Memory B cell (primary cell): ENCODE measurements at regions not wholly inside any gene's neighbourhood (a gene's known extent, or its start where the extent isn't known, plus 50 kb on each side); places are given as distances from the start of the nearest gene placed in this dataset.
A peak's percentile ranks its signal among the peaks of the same experiment; 100 is the strongest.

Experiments used
- ATAC-seq: fragments of 150-1000 bp; cut with Tn5 transposase; 2 replicates; pipeline ENCODE4 v1.10.0; 2021; ENCODE audit warnings: low read depth, mild to moderate bottlenecking, moderate library complexity
- DNase-seq, 2 donors: peaks; one replicate each; pipeline ENCODE4 v3.0.0; 2022; ENCODE audit warnings: low spot score in 2 of 2
- H3K27ac Mint-ChIP-seq: one replicate; pipeline ENCODE4 v1.8.0; 2022; ENCODE audit warnings: mild to moderate bottlenecking, moderate library complexity, mixed read lengths
- H3K27me3 Mint-ChIP-seq: one replicate; pipeline ENCODE4 v1.8.0; 2022; ENCODE audit warnings: mixed read lengths
- H3K36me3 Mint-ChIP-seq: one replicate; pipeline ENCODE4 v1.8.0; 2022; ENCODE audit warnings: mild to moderate bottlenecking, mixed read lengths
- H3K4me1 Mint-ChIP-seq: one replicate; pipeline ENCODE4 v1.8.0; 2022; ENCODE audit warnings: mixed read lengths
- H3K4me3 Mint-ChIP-seq: one replicate; pipeline ENCODE4 v1.8.0; 2022; ENCODE audit warnings: mild to moderate bottlenecking, moderate library complexity, mixed read lengths
- H3K9me3 Mint-ChIP-seq: one replicate; pipeline ENCODE4 v1.8.0; 2022; ENCODE audit warnings: mixed read lengths

- ATAC-seq (peak; percentile 79), DNase-seq (peak in 1 of 2 donors; percentile 30)
- Mint-ChIP-seq H3K27me3 (no peaks in the 10 kb centered on the region), H3K4me1 (peaks cover 27% of the 10 kb centered on the region), H3K4me3 (peak overlapping the region; percentile 49), H3K9me3 (peaks cover 12% of the 10 kb centered on the region), H3K36me3 (peaks cover 6% of the 10 kb centered on the region), H3K27ac (no peak overlapping the region)
Measured at GRCh38 chr7:132654150-132654549, 77.9 kb upstream of the PLXNA4 start.

- ATAC-seq, result peak; percentile 77
- Mint-ChIP-seq H3K27ac (peak overlapping the region; percentile 63), H3K4me1 (peaks cover 27% of the 10 kb centered on the region), H3K36me3 (peaks cover 4% of the 10 kb centered on the region), H3K9me3 (peaks cover 11% of the 10 kb centered on the region), H3K4me3 (no peak overlapping the region), H3K27me3 (no peaks in the 10 kb centered on the region)
- DNase-seq, result peak in 1 of 2 donors; percentile 20
Measured at GRCh38 chr7:132653366-132653930, 77.2 kb upstream of the PLXNA4 start.

- no peak for ATAC-seq
- H3K36me3 Mint-ChIP-seq, result peaks cover 2% of the 10 kb centered on the region
- peaks cover 4% of the 10 kb centered on the region for H3K9me3 Mint-ChIP-seq
- no peak overlapping the region for H3K4me3 Mint-ChIP-seq
- peaks cover 26% of the 10 kb centered on the region for H3K4me1 Mint-ChIP-seq
- no peaks in the 10 kb centered on the region for H3K27me3 Mint-ChIP-seq
- no peak overlapping the region for H3K27ac Mint-ChIP-seq
- DNase-seq, result no peak
Measured at GRCh38 chr7:132652507-132652906, 76.2 kb upstream of the PLXNA4 start.

GRCh38 chr7:132650498-132650897, 74.2 kb upstream of the PLXNA4 start:
- Mint-ChIP-seq H3K36me3 (no peaks in the 10 kb centered on the region), H3K4me1 (peaks cover 18% of the 10 kb centered on the region), H3K4me3 (no peak overlapping the region), H3K27me3 (no peaks in the 10 kb centered on the region), H3K9me3 (peaks cover 4% of the 10 kb centered on the region), H3K27ac (no peak overlapping the region)
- DNase-seq, result no peak
- no peak for ATAC-seq

GRCh38 chr7:132647311-132647710, 71.0 kb upstream of the PLXNA4 start:
- Mint-ChIP-seq H3K27ac (no peak overlapping the region), H3K27me3 (peaks cover 1% of the 10 kb centered on the region), H3K36me3 (no peaks in the 10 kb centered on the region), H3K9me3 (peaks cover 4% of the 10 kb centered on the region), H3K4me3 (no peak overlapping the region), H3K4me1 (no peaks in the 10 kb centered on the region)
- ATAC-seq, result no peak
- DNase-seq, result no peak

- H3K27me3 Mint-ChIP-seq, result peaks cover 2% of the 10 kb centered on the region
- H3K9me3 Mint-ChIP-seq, result no peaks in the 10 kb centered on the region
- ATAC-seq (no peak), DNase-seq (no peak)
- H3K27ac Mint-ChIP-seq, result no peak overlapping the region
- H3K36me3 Mint-ChIP-seq, result no peaks in the 10 kb centered on the region
- H3K4me3 Mint-ChIP-seq, result no peak overlapping the region
- H3K4me1 Mint-ChIP-seq, result no peaks in the 10 kb centered on the region
Measured at GRCh38 chr7:132646052-132646451, 69.8 kb upstream of the PLXNA4 start.

- no peaks in the 10 kb centered on the region for H3K9me3 Mint-ChIP-seq
- ATAC-seq (no peak), DNase-seq (no peak)
- no peak overlapping the region for H3K27ac Mint-ChIP-seq
- no peaks in the 10 kb centered on the region for H3K4me1 Mint-ChIP-seq
- no peak overlapping the region for H3K4me3 Mint-ChIP-seq
- no peaks in the 10 kb centered on the region for H3K36me3 Mint-ChIP-seq
- H3K27me3 Mint-ChIP-seq, result peaks cover 2% of the 10 kb centered on the region
Measured at GRCh38 chr7:132643302-132643701, 67.0 kb upstream of the PLXNA4 start.

GRCh38 chr7:132641238-132641637, 65.0 kb upstream of the PLXNA4 start:
- H3K27ac Mint-ChIP-seq, result no peak overlapping the region
- DNase-seq, result no peak
- no peaks in the 10 kb centered on the region for H3K36me3 Mint-ChIP-seq
- no peak for ATAC-seq
- peaks cover 8% of the 10 kb centered on the region for H3K27me3 Mint-ChIP-seq
- H3K9me3 Mint-ChIP-seq, result no peaks in the 10 kb centered on the region
- H3K4me1 Mint-ChIP-seq, result no peaks in the 10 kb centered on the region
- H3K4me3 Mint-ChIP-seq, result no peak overlapping the region

- Mint-ChIP-seq H3K4me3 (no peak overlapping the region), H3K9me3 (no peaks in the 10 kb centered on the region), H3K27me3 (peaks cover 8% of the 10 kb centered on the region), H3K27ac (no peak overlapping the region), H3K4me1 (no peaks in the 10 kb centered on the region), H3K36me3 (no peaks in the 10 kb centered on the region)
- ATAC-seq (no peak), DNase-seq (no peak)
Measured at GRCh38 chr7:132639983-132640382, 63.7 kb upstream of the PLXNA4 start.

- no peaks in the 10 kb centered on the region for H3K9me3 Mint-ChIP-seq
- ATAC-seq (no peak), DNase-seq (no peak)
- no peak overlapping the region for H3K27ac Mint-ChIP-seq
- no peaks in the 10 kb centered on the region for H3K4me1 Mint-ChIP-seq
- H3K36me3 Mint-ChIP-seq, result no peaks in the 10 kb centered on the region
- no peak overlapping the region for H3K4me3 Mint-ChIP-seq
- H3K27me3 Mint-ChIP-seq, result peaks cover 11% of the 10 kb centered on the region
Measured at GRCh38 chr7:132638000-132638399, 61.7 kb upstream of the PLXNA4 start.

- Mint-ChIP-seq H3K4me1 (no peaks in the 10 kb centered on the region), H3K27ac (no peak overlapping the region), H3K27me3 (peaks cover 10% of the 10 kb centered on the region), H3K36me3 (no peaks in the 10 kb centered on the region), H3K9me3 (no peaks in the 10 kb centered on the region), H3K4me3 (no peak overlapping the region)
- DNase-seq (no peak), ATAC-seq (no peak)
Measured at GRCh38 chr7:132636581-132636980, 60.3 kb upstream of the PLXNA4 start.

GRCh38 chr7:132635127-132635526, 58.9 kb upstream of the PLXNA4 start:
- DNase-seq (no peak), ATAC-seq (no peak)
- Mint-ChIP-seq H3K27ac (no peak overlapping the region), H3K9me3 (no peaks in the 10 kb centered on the region), H3K36me3 (no peaks in the 10 kb centered on the region), H3K4me3 (no peak overlapping the region), H3K4me1 (no peaks in the 10 kb centered on the region), H3K27me3 (peaks cover 11% of the 10 kb centered on the region)

- no peak for ATAC-seq
- H3K36me3 Mint-ChIP-seq, result no peaks in the 10 kb centered on the region
- no peak overlapping the region for H3K27ac Mint-ChIP-seq
- no peak for DNase-seq
- no peaks in the 10 kb centered on the region for H3K4me1 Mint-ChIP-seq
- H3K9me3 Mint-ChIP-seq, result no peaks in the 10 kb centered on the region
- no peak overlapping the region for H3K4me3 Mint-ChIP-seq
- H3K27me3 Mint-ChIP-seq, result peaks cover 6% of the 10 kb centered on the region
Measured at GRCh38 chr7:132630834-132631233, 54.6 kb upstream of the PLXNA4 start.
